IMR-90 (cell line): ENCODE measurements at regions not wholly inside any gene's neighbourhood (a gene's known extent, or its start where the extent isn't known, plus 50 kb on each side); places are given as distances from the start of the nearest gene placed in this dataset.

Source experiments
- ATAC-seq: fragments of 200-7000 bp; cut with Tn5 transposase; 2 replicates; pipeline ENCODE4 v1.9.1; 2020; ENCODE audit warnings: low read depth, mild to moderate bottlenecking, moderate library complexity
- BruUV-seq: library from RNA; stranded (reverse); fragments of 400-500 nt; replicated peaks from 2 replicates; lab custom pipeline; 2021; lab: Mats Ljungman, UMichigan
- CTCF ChIA-PET: fragments of 300-600 bp; formaldehyde crosslinking; extraction: SDS; loops from one replicate; lab custom pipeline; 2021; ENCODE audit warnings: antibody characterized with exemption; lab: Yijun Ruan, JAX
- POLR2A ChIA-PET: fragments of 300-600 bp; sonication (Branson Sonifier 250); formaldehyde crosslinking; loops from one replicate; lab custom pipeline; 2022; ENCODE audit warnings: antibody characterized with exemption; ENCODE audit not compliant: unreplicated experiment; lab: Charles Lee
- DNase-seq: peaks from one replicate; pipeline ENCODE4 v3.0.0; 2013
- H2AFZ ChIP-seq: replicated peaks from 2 replicates; pipeline ENCODE3; 2013; ENCODE audit warnings: low read length, mild to moderate bottlenecking; ENCODE audit not compliant: poor library complexity
- H2AK5ac ChIP-seq: 2 replicates; pipeline ENCODE4 v1.6.1; 2013; ENCODE audit warnings: low read depth, low read length, inconsistent platforms
- H2AK9ac ChIP-seq: replicated peaks from 2 replicates; pipeline ENCODE3; 2013; ENCODE audit warnings: mild to moderate bottlenecking, low read depth, low read length, moderate library complexity; ENCODE audit not compliant: poor library complexity
- H2BK120ac ChIP-seq: 2 replicates; pipeline ENCODE4 v1.6.1; 2013; ENCODE audit warnings: low read depth, low read length, inconsistent platforms
- H2BK15ac ChIP-seq: 3 replicates; pipeline ENCODE4 v1.6.1; 2013; ENCODE audit warnings: low read depth, low read length, inconsistent platforms
- H2BK20ac ChIP-seq: 2 replicates; pipeline ENCODE4 v1.6.1; 2013; ENCODE audit warnings: low read depth, mild to moderate bottlenecking, inconsistent platforms, low read length, moderate library complexity
- H2BK5ac ChIP-seq: 2 replicates; pipeline ENCODE4 v1.6.1; 2013; ENCODE audit warnings: mild to moderate bottlenecking, low read depth, low read length, inconsistent platforms; ENCODE audit not compliant: poor library complexity, severe bottlenecking
- H3K14ac ChIP-seq: replicated peaks from 2 replicates; pipeline ENCODE4 v1.6.1; 2013; ENCODE audit warnings: low read depth, low read length, inconsistent platforms
- H3K18ac ChIP-seq: 2 replicates; pipeline ENCODE4 v1.6.1; 2013; ENCODE audit warnings: low read depth, low read length, control low read depth
- H3K23ac ChIP-seq: 2 replicates; pipeline ENCODE4 v1.6.1; 2013; ENCODE audit warnings: low read depth, low read length, inconsistent platforms
- H3K27ac ChIP-seq: 2 replicates; pipeline ENCODE4 v1.5.1; 2013; ENCODE audit warnings: mild to moderate bottlenecking, control low read depth, low read length; ENCODE audit not compliant: insufficient read depth
- H3K27me3 ChIP-seq: 2 replicates; pipeline ENCODE4 v1.6.1; 2013; ENCODE audit warnings: low read length; ENCODE audit not compliant: control insufficient read depth, insufficient read depth
- H3K36me3 ChIP-seq: 2 replicates; pipeline ENCODE4 v1.6.1; 2013; ENCODE audit warnings: low read length, mixed read lengths; ENCODE audit not compliant: control insufficient read depth, insufficient read depth
- H3K4ac ChIP-seq: 2 replicates; pipeline ENCODE4 v1.6.1; 2013; ENCODE audit warnings: low read depth, low read length, inconsistent platforms
- H3K4me1 ChIP-seq: 2 replicates; pipeline ENCODE4 v1.6.1; 2013; ENCODE audit warnings: low read length, mixed read lengths; ENCODE audit not compliant: control insufficient read depth, insufficient read depth
- H3K4me2 ChIP-seq: 2 replicates; pipeline ENCODE4 v1.6.1; 2013; ENCODE audit warnings: low read depth, mild to moderate bottlenecking, control low read depth, low read length, moderate library complexity
- H3K4me3 ChIP-seq: 2 replicates; pipeline ENCODE4 v1.5.1; 2013; ENCODE audit warnings: low read depth, mild to moderate bottlenecking, control low read depth, low read length, moderate library complexity; ENCODE audit not compliant: insufficient read depth
- H3K56ac ChIP-seq: 2 replicates; pipeline ENCODE4 v1.6.1; 2013; ENCODE audit warnings: low read length, inconsistent platforms; ENCODE audit not compliant: insufficient read depth; ENCODE audit errors: extremely low read depth
- H3K79me1 ChIP-seq, 2 experiments: 2 replicates each; pipeline ENCODE4 v1.6.1; 2013; ENCODE audit warnings: low read length in 2 of 2, inconsistent platforms in 1 of 2, low read depth in 1 of 2
- H3K9ac ChIP-seq: 2 replicates; pipeline ENCODE4 v1.6.1; 2013; ENCODE audit warnings: low read depth, low read length, control low read depth
- H3K9me1 ChIP-seq: 2 replicates; pipeline ENCODE4 v1.6.1; 2013; ENCODE audit warnings: low read length, inconsistent platforms; ENCODE audit not compliant: insufficient read depth
- H3K9me3 ChIP-seq: 2 replicates; pipeline ENCODE4 v1.6.1; 2013; ENCODE audit warnings: low read length; ENCODE audit not compliant: control insufficient read depth, insufficient read depth
- H4K20me1 ChIP-seq: 2 replicates; pipeline ENCODE4 v1.6.1; 2013; ENCODE audit warnings: low read length, inconsistent platforms; ENCODE audit not compliant: insufficient read depth
- H4K5ac ChIP-seq: 2 replicates; pipeline ENCODE4 v1.6.1; 2013; ENCODE audit warnings: mild to moderate bottlenecking, low read depth, low read length, control low read depth
- H4K8ac ChIP-seq, 2 experiments: 2 replicates each; pipeline ENCODE4 v1.6.1; 2013; ENCODE audit warnings: low read depth in 2 of 2, low read length in 2 of 2, control low read depth in 1 of 2, inconsistent platforms in 1 of 2
- H4K91ac ChIP-seq: 2 replicates; pipeline ENCODE4 v1.6.1; 2013; ENCODE audit warnings: low read depth, low read length, inconsistent platforms; ENCODE audit not compliant: insufficient read depth
- CHD1 ChIP-seq: IDR thresholded peaks from 2 replicates; pipeline ENCODE4 v1.6.1; 2012; ENCODE audit warnings: low read depth, low read length, improper control_type of control experiment
- FOS ChIP-seq: fragments of 150-350 bp; IDR thresholded peaks from 2 replicates; pipeline ENCODE4 v1.6.1; 2016; ENCODE audit warnings: low read depth, low read length
- MAZ ChIP-seq: IDR thresholded peaks from 2 replicates; pipeline ENCODE4 v1.6.1; 2012; ENCODE audit warnings: low read depth, mild to moderate bottlenecking, low read length, improper control_type of control experiment, moderate library complexity, borderline replicate concordance
- MXI1 ChIP-seq: IDR thresholded peaks from 2 replicates; pipeline ENCODE4 v1.6.1; 2012; ENCODE audit warnings: low read depth, mild to moderate bottlenecking, low read length, moderate library complexity, borderline replicate concordance
- NFE2L2 ChIP-seq: fragments of 150-350 bp; IDR thresholded peaks from 2 replicates; pipeline ENCODE4 v1.6.1; 2016; ENCODE audit warnings: low read depth, mild to moderate bottlenecking, low read length
- POLR2A ChIP-seq: IDR thresholded peaks from 2 replicates; pipeline ENCODE4 v1.6.1; 2012; ENCODE audit warnings: mild to moderate bottlenecking, low read depth, low read length
- RAD21 ChIP-seq: IDR thresholded peaks from 2 replicates; pipeline ENCODE4 v1.6.1; 2012; ENCODE audit warnings: low read length, improper control_type of control experiment
- RCOR1 ChIP-seq: IDR thresholded peaks from 2 replicates; pipeline ENCODE4 v1.6.1; 2012; ENCODE audit warnings: mild to moderate bottlenecking, low read length, improper control_type of control experiment; ENCODE audit not compliant: insufficient replicate concordance
- RFX5 ChIP-seq: IDR thresholded peaks from 2 replicates; pipeline ENCODE4 v1.8.0; 2012; ENCODE audit warnings: low read depth, mild to moderate bottlenecking, low read length, moderate library complexity
- SMC3 ChIP-seq: fragments of 150-350 bp; IDR thresholded peaks from 2 replicates; pipeline ENCODE4 v1.6.1; 2016; ENCODE audit warnings: low read depth, mild to moderate bottlenecking, antibody characterized with exemption, low read length, moderate library complexity
- WGBS, 2 experiments: methylation state at CpG; one replicate each; pipeline versions ENCODE4 v1.1.5 to v1.1.7; 2013; ENCODE audit warnings: missing lambda C conversion rate in 2 of 2; ENCODE audit not compliant: insufficient read length in 1 of 2; ENCODE audit errors: extremely low coverage in 2 of 2; 5-methylcytosine and 5-hydroxymethylcytosine counted together
- dilution Hi-C: fragments of 300-500 bp; cut with HindIII; formaldehyde crosslinking; loops from one replicate; pipeline ENCODE4 v1.14.3; 2018; ENCODE audit warnings: low sequenced_read_pairs; ENCODE audit not compliant: unreplicated experiment
- in situ Hi-C: fragments of 300-500 bp; cut with MboI; formaldehyde crosslinking; loops from 3 replicates; pipeline ENCODE4 v1.14.3; 2019; ENCODE audit warnings: low sequenced_read_pairs, inconsistent platforms, mixed read lengths
- intact Hi-C: fragments of 100-400 bp; cut with micrococcal nuclease; formaldehyde crosslinking; loops from 2 replicates; pipeline ENCODE4 v1.10.0; 2022
- TF ChIP-seq, protein P1 (sequence below): conservative IDR thresholded peaks from 2 replicates; pipeline ENCODE4 v1.5.1; 2012; ENCODE audit warnings: mild to moderate bottlenecking, low read depth, low read length, improper control_type of control experiment
- TF ChIP-seq, protein P2 (sequence below): fragments of 150-350 bp; IDR thresholded peaks from 2 replicates; pipeline ENCODE4 v1.6.1; 2017; ENCODE audit warnings: mild to moderate bottlenecking, antibody characterized with exemption, low read length, low read depth
- TF ChIP-seq, protein P3 (sequence below): fragments of 150-350 bp; IDR thresholded peaks from 2 replicates; pipeline ENCODE4 v1.6.1; 2016; ENCODE audit warnings: low read depth, mild to moderate bottlenecking, low read length, moderate library complexity, borderline replicate concordance

DNA sequence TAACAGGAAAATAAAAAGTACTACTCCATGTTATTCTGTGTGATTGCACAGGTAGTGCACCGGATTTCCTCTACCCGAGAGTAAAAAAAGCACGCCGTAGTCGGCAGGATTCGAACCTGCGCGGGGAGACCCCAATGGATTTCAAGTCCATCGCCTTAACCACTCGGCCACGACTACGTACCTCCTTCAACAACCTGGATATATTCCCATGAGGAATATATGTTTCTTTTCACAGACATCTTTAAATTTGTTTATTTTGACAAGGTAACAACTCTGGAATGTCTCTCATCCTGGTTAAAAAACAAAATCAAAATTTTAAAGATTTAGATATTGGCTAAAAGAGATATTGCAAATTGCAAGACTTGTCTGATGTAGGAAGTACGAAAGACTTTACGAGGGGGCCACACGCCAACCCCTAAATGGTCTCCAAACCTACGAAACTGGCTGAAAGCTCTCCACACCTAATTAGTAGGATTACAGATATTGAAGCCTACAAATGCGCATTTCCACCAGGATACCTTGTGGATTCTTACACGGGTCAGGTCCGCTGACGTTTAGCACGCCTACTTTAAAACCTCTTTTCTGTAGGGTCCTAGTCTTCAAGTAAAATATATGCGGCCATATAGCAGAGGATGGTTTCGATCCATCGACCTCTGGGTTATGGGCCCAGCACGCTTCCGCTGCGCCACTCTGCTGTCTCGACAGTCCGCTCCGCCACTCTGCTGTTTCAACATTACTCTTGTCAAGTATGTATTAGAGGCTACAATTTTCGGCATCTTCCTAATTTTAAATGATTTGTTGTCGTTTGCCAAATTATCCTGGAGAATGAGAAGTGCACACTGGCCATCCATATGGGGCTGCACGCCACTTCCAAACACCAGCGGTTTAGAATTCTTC is 52.2 kb upstream of the BTN3A2 start:
- Histone ChIP-seq H3K23ac (no peak overlapping the region), H3K9me1 (0 out of 2 replicates have a peak, but pooled peaks cover 2% of the 10 kb centered on the region), H2BK120ac (no peak overlapping the region), H3K4me2 (peak overlapping the region; percentile 86), H3K36me3 (no peaks in the 10 kb centered on the region), H2AK5ac (no peak overlapping the region), H3K14ac (no peak overlapping the region), H2BK5ac (peak overlapping the region; percentile 46), H3K4ac (no peak overlapping the region), H3K9me3 (no peaks in the 10 kb centered on the region), H4K8ac (no peak overlapping the region), H2BK20ac (no peak overlapping the region), H3K56ac (no peak overlapping the region), H3K18ac (no peak overlapping the region), H2BK15ac (no peak overlapping the region), H2AFZ (peak overlapping the region; percentile 79), H3K4me1 (peaks cover 7% of the 10 kb centered on the region; the same call in 1 of the 2 replicates), H4K20me1 (peaks cover 7% of the 10 kb centered on the region; the same call in 1 of the 2 replicates), H3K27me3 (no peaks in the 10 kb centered on the region), H3K27ac (no peak overlapping the region), H3K9ac (peak overlapping the region; percentile 59; the same call in 1 of the 2 replicates), H4K5ac (no peak overlapping the region), H2AK9ac (no peak overlapping the region), H4K91ac (no peak overlapping the region), H3K79me1 (no peaks in the 10 kb centered on the region), H3K4me3 (peak overlapping the region; percentile 75)
- dilution Hi-C loops, result no loop called here
- intact Hi-C loops, result loop anchor here (1.0 kb wide), 1 partner anchor 10 kb away; no protein-coding TSS in a partner anchor
- 0% methylated on average over 1 of the region's 34 CpGs; no CpG with 5 or more reads in 1 of the 2 experiments for WGBS, 2 experiments
- CTCF ChIA-PET, result interaction anchor here (0.9 kb wide), 1 partner anchor 10 kb away, joined by 3 read pairs; no protein-coding TSS in a partner anchor
- ATAC-seq (peak; percentile 83), DNase-seq (peak; percentile 95)
- BruUV-seq, result no TSS peak
- in situ Hi-C loops, result loop anchor here (25.0 kb wide), 1 partner anchor 1500 kb away; a partner anchor contains a TSS
- POLR2A ChIA-PET, result no interaction called here
- TF ChIP-seq MAZ (peak; percentile 64; the same call in 1 of the 2 replicates), RFX5 (no peak), CHD1 (peak; percentile 78; the same call in 1 of the 2 replicates), FOS (peak; percentile 85), SMC3 (no peak), POLR2A (no peak), RAD21 (no peak), NFE2L2 (no peak), RCOR1 (no peak), MXI1 (0 out of 2 replicates have a peak, but pooled peaks have one; percentile 14)
- TF ChIP-seq, protein P1, sequence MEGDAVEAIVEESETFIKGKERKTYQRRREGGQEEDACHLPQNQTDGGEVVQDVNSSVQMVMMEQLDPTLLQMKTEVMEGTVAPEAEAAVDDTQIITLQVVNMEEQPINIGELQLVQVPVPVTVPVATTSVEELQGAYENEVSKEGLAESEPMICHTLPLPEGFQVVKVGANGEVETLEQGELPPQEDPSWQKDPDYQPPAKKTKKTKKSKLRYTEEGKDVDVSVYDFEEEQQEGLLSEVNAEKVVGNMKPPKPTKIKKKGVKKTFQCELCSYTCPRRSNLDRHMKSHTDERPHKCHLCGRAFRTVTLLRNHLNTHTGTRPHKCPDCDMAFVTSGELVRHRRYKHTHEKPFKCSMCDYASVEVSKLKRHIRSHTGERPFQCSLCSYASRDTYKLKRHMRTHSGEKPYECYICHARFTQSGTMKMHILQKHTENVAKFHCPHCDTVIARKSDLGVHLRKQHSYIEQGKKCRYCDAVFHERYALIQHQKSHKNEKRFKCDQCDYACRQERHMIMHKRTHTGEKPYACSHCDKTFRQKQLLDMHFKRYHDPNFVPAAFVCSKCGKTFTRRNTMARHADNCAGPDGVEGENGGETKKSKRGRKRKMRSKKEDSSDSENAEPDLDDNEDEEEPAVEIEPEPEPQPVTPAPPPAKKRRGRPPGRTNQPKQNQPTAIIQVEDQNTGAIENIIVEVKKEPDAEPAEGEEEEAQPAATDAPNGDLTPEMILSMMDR, result no peak
- TF ChIP-seq, protein P2, sequence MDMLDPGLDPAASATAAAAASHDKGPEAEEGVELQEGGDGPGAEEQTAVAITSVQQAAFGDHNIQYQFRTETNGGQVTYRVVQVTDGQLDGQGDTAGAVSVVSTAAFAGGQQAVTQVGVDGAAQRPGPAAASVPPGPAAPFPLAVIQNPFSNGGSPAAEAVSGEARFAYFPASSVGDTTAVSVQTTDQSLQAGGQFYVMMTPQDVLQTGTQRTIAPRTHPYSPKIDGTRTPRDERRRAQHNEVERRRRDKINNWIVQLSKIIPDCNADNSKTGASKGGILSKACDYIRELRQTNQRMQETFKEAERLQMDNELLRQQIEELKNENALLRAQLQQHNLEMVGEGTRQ, result no peak
- TF ChIP-seq, protein P3, sequence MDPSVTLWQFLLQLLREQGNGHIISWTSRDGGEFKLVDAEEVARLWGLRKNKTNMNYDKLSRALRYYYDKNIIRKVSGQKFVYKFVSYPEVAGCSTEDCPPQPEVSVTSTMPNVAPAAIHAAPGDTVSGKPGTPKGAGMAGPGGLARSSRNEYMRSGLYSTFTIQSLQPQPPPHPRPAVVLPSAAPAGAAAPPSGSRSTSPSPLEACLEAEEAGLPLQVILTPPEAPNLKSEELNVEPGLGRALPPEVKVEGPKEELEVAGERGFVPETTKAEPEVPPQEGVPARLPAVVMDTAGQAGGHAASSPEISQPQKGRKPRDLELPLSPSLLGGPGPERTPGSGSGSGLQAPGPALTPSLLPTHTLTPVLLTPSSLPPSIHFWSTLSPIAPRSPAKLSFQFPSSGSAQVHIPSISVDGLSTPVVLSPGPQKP, result no peak
